GM06990 (cell line): ENCODE measurements at regions not wholly inside any gene's neighbourhood (a gene's known extent, or its start where the extent isn't known, plus 50 kb on each side); places are given as distances from the start of the nearest gene placed in this dataset.

Source experiments
- DNase-seq: peaks from one replicate; pipeline ENCODE4 v3.0.0-alpha.2; 2011; ENCODE audit not compliant: insufficient read length; ENCODE audit errors: extremely low read depth
- H3K27me3 ChIP-seq: replicated peaks from 2 replicates; pipeline ENCODE4 v1.6.0; 2011; ENCODE audit warnings: low read length; ENCODE audit not compliant: control insufficient read depth, insufficient read depth
- H3K36me3 ChIP-seq: 2 replicates; pipeline ENCODE4 v1.5.1; 2011; ENCODE audit warnings: low read length; ENCODE audit not compliant: control insufficient read depth, insufficient read depth
- H3K4me3 ChIP-seq: replicated peaks from 2 replicates; pipeline ENCODE4 v1.5.1; 2011; ENCODE audit warnings: low read depth, mild to moderate bottlenecking, control low read depth, low read length
- CTCF ChIP-seq: IDR thresholded peaks from 2 replicates; pipeline ENCODE4 v1.5.1; 2011; ENCODE audit warnings: low read length, control low read depth, mild to moderate bottlenecking, inconsistent platforms; ENCODE audit not compliant: insufficient read depth, poor library complexity, severe bottlenecking

- no peak for DNase-seq
- no peak for TF ChIP-seq CTCF
- no peaks in the 10 kb centered on the region for H3K27me3 ChIP-seq
- no peak overlapping the region for H3K4me3 ChIP-seq
- no peaks in the 10 kb centered on the region for H3K36me3 ChIP-seq
These were observed 250.6 kb upstream of the KLF8 start for GRCh38 chrX:55981603-55982002.

GRCh38 chrX:55996649-55997048, 235.5 kb upstream of the KLF8 start:
- Histone ChIP-seq H3K36me3 (no peaks in the 10 kb centered on the region), H3K27me3 (no peaks in the 10 kb centered on the region), H3K4me3 (no peak overlapping the region)
- no peak for DNase-seq
- no peak for TF ChIP-seq CTCF

GRCh38 chrX:56000174-56000573, 232.0 kb upstream of the KLF8 start:
- no peaks in the 10 kb centered on the region for H3K27me3 ChIP-seq
- H3K4me3 ChIP-seq, result no peak overlapping the region
- no peak for TF ChIP-seq CTCF
- no peak for DNase-seq
- no peaks in the 10 kb centered on the region for H3K36me3 ChIP-seq

GRCh38 chrX:56000729-56001128, 231.4 kb upstream of the KLF8 start:
- H3K27me3 ChIP-seq, result no peaks in the 10 kb centered on the region
- no peak for DNase-seq
- no peak overlapping the region for H3K4me3 ChIP-seq
- TF ChIP-seq CTCF, result no peak
- H3K36me3 ChIP-seq, result no peaks in the 10 kb centered on the region

GRCh38 chrX:56025872-56026571, 206.1 kb upstream of the KLF8 start:
- no peak for DNase-seq
- H3K4me3 ChIP-seq, result no peak overlapping the region
- TF ChIP-seq CTCF, result no peak
- no peaks in the 10 kb centered on the region for H3K36me3 ChIP-seq
- no peaks in the 10 kb centered on the region for H3K27me3 ChIP-seq

GRCh38 chrX:56026815-56027214, 205.3 kb upstream of the KLF8 start:
- Histone ChIP-seq H3K36me3 (no peaks in the 10 kb centered on the region), H3K27me3 (no peaks in the 10 kb centered on the region), H3K4me3 (no peak overlapping the region)
- DNase-seq, result no peak
- no peak for TF ChIP-seq CTCF
